ENCODE measurements at regions not wholly inside any gene's neighbourhood (a gene's known extent, or its start where the extent isn't known, plus 50 kb on each side); places are given as distances from the start of the nearest gene placed in this dataset.

DNA sequence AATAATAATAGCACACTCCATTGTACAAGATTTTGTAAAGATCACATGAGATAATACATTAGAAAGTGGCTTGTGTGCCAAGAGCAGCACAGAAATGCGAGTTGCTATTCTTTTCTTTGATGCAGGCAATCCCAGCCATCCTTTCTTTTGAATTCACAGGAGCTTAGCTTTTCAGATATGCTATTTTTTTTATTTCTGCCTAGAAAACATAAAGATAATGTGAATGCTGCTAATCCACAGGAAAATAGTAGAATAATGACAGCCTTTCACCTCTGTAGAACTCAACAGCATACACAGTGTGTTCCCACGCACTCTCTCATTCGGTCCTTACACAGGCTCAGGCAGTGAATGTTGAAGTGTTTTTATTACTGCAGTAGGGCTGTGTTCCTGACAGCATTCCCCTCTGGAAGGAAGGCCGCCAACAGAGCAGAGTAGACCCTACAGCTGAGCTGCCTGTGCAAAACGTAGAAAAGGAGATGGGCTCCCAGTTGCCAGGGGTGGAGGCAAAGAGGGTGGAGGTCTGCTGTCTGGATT is 138.8 kb upstream of the TAPT1 start:
- no peak for DNase-seq

GRCh38 chr4:16360694-16361262 is 134.5 kb upstream of the TAPT1 start:
- DNase-seq: no peak

- no peak for DNase-seq
These were observed 126.9 kb upstream of the TAPT1 start for GRCh38 chr4:16353165-16353564.

DNA sequence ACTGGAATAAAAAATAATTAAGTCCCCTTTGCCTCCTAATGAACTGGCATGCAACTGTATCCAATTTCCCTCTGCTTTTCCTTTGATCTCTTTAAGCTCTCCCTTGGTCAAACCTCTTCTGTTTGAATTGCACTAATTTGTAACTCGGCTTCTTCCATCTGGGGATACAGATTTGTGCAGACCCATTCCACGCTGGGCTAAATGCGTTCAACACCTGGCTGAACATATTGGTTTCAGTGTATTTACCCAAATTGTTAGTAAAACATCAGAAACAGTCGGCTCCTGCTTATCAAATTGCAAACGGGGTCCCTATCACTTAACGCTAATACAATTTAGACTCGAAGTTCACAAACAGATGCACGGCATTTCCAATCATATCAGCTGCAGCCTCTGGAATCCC is 124.9 kb upstream of the TAPT1 start:
- peak; percentile 6 for DNase-seq

GRCh38 chr4:16344853-16345252 is 118.6 kb upstream of the TAPT1 start:
- DNase-seq: no peak

DNA sequence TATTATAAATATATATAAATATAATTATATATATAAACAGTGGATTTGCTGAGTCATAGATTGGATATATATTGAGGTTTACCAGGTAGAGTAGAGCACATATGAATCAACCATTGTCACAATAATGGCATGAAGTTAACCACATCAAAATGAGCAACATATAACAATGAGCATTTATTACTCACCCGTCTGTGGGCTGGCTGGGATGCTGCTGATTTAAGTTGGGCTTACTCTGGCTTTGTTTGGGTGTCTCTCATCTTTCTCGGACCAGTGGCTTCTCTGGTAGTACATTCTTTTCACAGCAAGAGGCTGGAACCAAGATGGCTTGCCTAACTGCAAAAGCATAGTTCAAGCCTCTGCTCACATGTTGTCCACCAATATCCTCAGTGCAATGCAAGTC is 111.7 kb upstream of the TAPT1 start:
- DNase-seq: no peak

DNA sequence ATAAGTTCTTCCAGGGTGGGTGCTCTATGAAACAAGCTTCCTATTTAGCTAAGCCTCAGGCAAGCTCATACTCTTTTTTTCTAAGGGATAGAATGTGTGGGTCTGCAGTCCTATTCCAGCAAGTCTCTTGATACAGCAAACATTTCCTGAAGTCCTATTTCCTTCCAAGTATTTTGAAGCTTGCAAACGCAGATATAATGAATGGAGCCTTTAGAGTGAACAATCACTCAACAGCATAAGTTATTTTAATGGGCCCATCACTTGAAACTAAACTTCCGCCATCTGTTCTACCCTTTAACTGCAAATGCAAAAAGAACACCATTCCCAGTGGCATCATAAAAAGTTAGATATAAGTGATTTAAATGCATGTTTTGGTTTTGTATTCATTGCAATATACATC is 108.3 kb upstream of the TAPT1 start:
- DNase-seq: no peak

DNA sequence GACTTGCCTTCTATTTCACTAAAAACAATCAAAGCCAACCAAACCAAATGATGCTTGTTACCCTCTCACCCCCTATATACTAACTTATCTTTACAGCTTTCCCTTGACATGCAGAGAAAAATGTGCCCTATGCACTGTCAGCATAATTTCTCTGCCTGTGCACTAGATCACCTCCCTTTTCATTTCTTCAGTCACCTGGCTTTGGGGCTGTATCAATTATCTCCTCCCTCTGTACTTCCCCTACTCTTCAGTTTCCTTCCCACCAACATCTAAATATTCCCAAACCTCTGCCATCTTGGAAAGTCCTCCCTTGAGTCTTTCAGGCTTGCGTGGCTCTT is 103.5 kb upstream of the TAPT1 start:
- no peak for DNase-seq

- no peak for DNase-seq
These were observed 103.0 kb upstream of the TAPT1 start for GRCh38 chr4:16329125-16329796.

DNA sequence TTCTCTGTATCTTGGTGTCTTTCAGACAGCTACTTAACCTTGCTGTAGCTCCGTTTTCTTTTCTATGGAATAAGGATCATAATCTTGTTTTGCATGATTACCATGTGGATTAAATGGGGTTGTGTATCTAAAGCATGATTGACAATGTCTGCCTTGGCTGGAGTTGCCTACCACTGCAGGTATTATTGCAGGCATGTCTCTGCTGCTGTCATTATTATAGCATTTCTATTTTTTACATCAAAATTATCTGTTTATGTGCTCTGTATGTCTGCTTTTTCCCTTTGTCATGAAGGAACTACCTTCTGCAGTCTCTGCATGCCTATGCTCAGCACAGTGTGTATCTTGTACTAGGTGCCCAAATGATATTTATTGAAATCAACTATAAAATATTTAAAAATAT is 95.9 kb upstream of the TAPT1 start:
- no peak for DNase-seq

GRCh38 chr4:16315456-16315855 is 89.2 kb upstream of the TAPT1 start:
- peak; percentile 18 for DNase-seq

GRCh38 chr4:16310606-16311005 is 84.3 kb upstream of the TAPT1 start:
- no peak for DNase-seq

GRCh38 chr4:16302648-16303047 is 76.4 kb upstream of the TAPT1 start:
- DNase-seq: no peak

DNA sequence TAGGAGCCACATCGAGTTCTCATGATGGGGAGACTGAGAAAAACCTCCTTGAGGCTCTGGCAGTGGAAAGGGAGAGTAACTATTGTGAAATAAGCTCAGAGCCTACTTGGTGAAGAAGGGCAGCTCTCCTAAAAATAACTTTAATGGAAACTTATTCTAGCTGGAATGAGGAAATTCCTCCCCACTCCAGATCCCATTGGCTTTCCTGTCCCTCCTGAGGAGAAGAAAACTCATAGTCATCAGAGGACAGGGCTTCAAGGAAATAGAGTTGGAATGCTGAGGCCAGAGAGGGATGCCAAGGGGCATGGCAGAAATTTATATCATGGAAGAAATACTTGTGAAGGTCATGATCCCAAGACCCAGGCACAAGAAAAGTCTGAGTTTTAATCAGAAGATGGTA is 70.7 kb upstream of the TAPT1 start:
- DNase-seq: no peak

GRCh38 chr4:16294455-16294854 is 68.2 kb upstream of the TAPT1 start:
- no peak for DNase-seq

- DNase-seq: no peak
These were observed 67.1 kb upstream of the TAPT1 start for GRCh38 chr4:16293210-16293838.

DNA sequence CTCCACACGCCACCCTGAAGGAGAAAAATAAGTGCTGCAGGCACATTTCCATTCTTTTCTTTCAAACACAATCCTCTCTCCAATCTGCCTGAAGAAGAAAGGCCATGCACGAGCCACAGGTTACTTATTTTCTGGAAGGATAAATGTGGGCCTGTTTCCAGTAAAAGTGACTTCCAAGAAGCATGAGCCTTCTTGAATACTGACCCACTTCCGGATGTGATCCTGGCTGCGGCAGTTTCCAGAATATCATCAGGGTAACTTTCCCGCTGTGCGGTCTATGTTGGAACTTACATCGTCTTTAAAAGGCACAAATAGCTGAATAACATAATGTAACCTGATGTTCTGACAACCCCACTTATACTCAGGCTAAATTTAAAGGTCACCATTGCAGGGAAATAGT is 66.3 kb upstream of the TAPT1 start:
- no peak for DNase-seq

DNA sequence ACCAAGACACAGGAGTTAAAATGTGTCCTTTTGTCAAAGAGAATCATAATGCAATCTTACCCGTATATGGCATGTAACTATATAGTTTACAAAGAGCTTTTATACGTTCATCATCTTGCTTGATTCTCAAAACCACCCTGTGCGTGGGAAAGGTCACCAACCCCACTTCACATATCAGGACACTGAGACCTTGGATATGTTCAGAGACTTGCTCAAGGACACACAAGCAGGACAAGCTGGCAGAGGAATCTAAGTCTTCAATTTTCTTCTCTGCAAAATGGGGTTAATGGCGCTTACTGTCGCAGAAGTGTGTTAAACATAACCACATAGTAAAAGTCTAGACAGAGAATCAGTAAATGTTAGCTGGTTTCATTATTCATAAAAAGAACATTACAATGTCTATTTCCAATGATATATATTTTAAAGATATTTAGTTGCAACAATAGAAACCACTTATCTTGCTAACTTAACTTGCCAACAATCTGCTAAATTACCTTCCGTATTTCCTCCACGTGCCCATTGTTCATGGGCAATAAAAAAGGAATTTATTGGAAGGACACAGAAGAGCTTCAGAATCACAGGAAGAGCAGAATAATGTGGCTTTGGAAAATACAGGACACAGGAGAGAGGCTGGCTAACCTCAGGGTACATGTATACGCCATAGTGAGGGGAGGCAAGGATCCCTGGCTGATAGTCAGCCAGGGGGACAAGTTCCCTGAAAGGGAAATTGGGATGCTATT is 64.6 kb upstream of the TAPT1 start:
- DNase-seq: no peak

- DNase-seq: peak; percentile 84
These were observed 63.8 kb upstream of the TAPT1 start for GRCh38 chr4:16289897-16290554.

DNA sequence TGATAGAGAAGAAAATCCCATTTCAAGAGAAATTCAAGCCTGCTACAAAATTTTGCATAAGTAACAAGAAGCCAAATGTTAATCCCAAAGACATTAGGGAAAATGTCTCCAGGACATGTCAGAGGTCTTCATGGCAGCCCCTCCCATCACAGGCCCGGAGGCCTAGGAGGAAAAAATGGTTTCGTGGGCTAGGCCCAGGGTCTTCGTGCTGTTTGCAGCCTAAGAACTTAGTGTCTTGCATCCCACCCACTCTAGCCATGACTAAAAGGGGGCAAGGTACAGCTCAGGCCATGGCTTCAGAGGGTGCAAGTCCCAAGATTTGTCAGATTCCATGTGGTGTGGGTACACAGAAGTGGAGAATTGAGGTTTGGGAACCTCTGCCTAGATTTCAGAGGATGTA is 57.8 kb upstream of the TAPT1 start:
- no peak for DNase-seq

DNA sequence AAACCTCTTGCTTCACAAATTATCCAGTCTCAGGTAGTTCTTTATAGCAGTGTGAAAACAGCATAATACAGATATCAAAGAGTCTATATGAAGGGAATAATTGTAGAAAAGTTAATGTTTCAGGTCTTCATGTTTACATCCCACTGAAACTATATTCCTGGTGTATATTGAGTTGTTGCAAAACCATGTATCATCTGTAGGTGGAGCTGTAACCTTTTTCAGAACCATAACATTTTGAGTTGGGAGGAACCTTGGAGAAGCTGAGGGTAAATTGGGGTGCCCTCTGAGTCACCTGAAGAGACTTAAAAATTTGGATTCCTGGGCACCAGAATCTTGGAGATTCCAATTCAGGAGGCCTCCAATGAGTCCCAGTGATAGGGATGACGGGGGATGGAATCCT is 51.9 kb upstream of the TAPT1 start:
- no peak for DNase-seq
